ENCODE measurements at regions not wholly inside any gene's neighbourhood (a gene's known extent, or its start where the extent isn't known, plus 50 kb on each side); places are given as distances from the start of the nearest gene placed in this dataset.
A peak's percentile ranks its signal among the peaks of the same experiment; 100 is the strongest.
"Not testable (repeated sequence)": the region's sequence is repeated elsewhere in the genome, so short reads cannot be mapped to it uniquely, and the experiment has no call there.

GRCh38 chr4:54842656-54843055 is 184.9 kb downstream of the KIT start:
- no peak for DNase-seq

GRCh38 chr4:54842226-54842625 is 184.5 kb downstream of the KIT start:
- DNase-seq, result no peak

- peak in 1 of 2 donors; percentile 18 for DNase-seq
Observed at GRCh38 chr4:54840992-54841768, 183.4 kb downstream of the KIT start.

GRCh38 chr4:54840430-54840829 is 182.7 kb downstream of the KIT start:
- DNase-seq, result no peak

- no peak for DNase-seq
Observed at GRCh38 chr4:54838301-54838700, 180.5 kb downstream of the KIT start.

GRCh38 chr4:54837576-54838140 is 179.9 kb downstream of the KIT start:
- DNase-seq, result no peak

GRCh38 chr4:54828361-54828760 is 170.6 kb downstream of the KIT start:
- not testable (repeated sequence) for DNase-seq

- DNase-seq, result no peak
Observed at GRCh38 chr4:54823616-54824015, 165.9 kb downstream of the KIT start.

GRCh38 chr4:54819034-54819433 is 161.3 kb downstream of the KIT start:
- peak in 1 of 2 donors; percentile 90 for DNase-seq

GRCh38 chr4:54818481-54818880 is 160.7 kb downstream of the KIT start:
- no peak for DNase-seq

GRCh38 chr4:54813674-54814073 is 155.9 kb downstream of the KIT start:
- no peak for DNase-seq

GRCh38 chr4:54806351-54806750 is 148.6 kb downstream of the KIT start:
- DNase-seq, result no peak

- DNase-seq, result no peak
Observed at GRCh38 chr4:54802336-54802735, 144.6 kb downstream of the KIT start.

- peak in 1 of 2 donors; percentile 50 for DNase-seq
Observed at GRCh38 chr4:54800831-54801530, 143.2 kb downstream of the KIT start.

GRCh38 chr4:54794579-54794978 is 136.8 kb downstream of the KIT start:
- DNase-seq, result no peak

GRCh38 chr4:54793856-54794422 is 136.2 kb downstream of the KIT start:
- DNase-seq, result peak in 1 of 2 donors; percentile 26

Data from bone marrow (tissue), 2 donors.